ENCODE measurements at regions not wholly inside any gene's neighbourhood (a gene's known extent, or its start where the extent isn't known, plus 50 kb on each side); places are given as distances from the start of the nearest gene placed in this dataset.

DNA sequence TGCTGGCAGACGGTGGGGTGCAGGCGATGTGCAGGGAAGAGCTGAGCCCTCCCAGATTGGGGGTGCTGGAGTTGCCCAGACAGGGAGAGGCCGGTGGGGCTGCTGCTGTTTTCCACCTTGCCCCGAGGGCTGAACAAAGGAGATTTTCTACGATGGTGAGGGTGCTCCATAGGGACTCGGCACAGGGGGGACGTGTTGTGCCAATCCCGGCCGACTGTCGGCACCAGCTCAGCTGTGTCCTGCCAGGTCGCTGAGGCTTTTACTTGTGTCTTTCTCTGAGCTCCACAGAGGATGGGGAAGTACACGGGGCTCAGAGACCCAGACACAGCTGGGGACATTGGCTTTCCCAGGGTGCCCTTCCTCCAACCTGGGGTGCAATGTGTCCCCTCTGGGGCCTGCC lies 816.8 kb downstream of the BRD1 start:
- TF ChIP-seq, protein P1, sequence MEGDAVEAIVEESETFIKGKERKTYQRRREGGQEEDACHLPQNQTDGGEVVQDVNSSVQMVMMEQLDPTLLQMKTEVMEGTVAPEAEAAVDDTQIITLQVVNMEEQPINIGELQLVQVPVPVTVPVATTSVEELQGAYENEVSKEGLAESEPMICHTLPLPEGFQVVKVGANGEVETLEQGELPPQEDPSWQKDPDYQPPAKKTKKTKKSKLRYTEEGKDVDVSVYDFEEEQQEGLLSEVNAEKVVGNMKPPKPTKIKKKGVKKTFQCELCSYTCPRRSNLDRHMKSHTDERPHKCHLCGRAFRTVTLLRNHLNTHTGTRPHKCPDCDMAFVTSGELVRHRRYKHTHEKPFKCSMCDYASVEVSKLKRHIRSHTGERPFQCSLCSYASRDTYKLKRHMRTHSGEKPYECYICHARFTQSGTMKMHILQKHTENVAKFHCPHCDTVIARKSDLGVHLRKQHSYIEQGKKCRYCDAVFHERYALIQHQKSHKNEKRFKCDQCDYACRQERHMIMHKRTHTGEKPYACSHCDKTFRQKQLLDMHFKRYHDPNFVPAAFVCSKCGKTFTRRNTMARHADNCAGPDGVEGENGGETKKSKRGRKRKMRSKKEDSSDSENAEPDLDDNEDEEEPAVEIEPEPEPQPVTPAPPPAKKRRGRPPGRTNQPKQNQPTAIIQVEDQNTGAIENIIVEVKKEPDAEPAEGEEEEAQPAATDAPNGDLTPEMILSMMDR (IDR thresholded peaks at IDR 0.05; ENCODE audit: low read depth, low read length) = no peak
- no peak for TF ChIP-seq POLR2A (IDR thresholded peaks at IDR 0.05; ENCODE audit: extremely low read depth, insufficient read length)

All from NB4 (cell line).